GM03348 (cell line): ENCODE measurements at regions not wholly inside any gene's neighbourhood (a gene's known extent, or its start where the extent isn't known, plus 50 kb on each side); places are given as distances from the start of the nearest gene placed in this dataset.
"Not testable (repeated sequence)": the region's sequence is repeated elsewhere in the genome, so short reads cannot be mapped to it uniquely, and the experiment has no call there.

Source experiments
- DNase-seq: peaks from one replicate; pipeline ENCODE4 v3.0.0; 2012; ENCODE audit warnings: low spot score

GRCh38 chr14:82720431-82720830 lies 1186.8 kb upstream of the SEL1L start:
- DNase-seq = no peak

DNA sequence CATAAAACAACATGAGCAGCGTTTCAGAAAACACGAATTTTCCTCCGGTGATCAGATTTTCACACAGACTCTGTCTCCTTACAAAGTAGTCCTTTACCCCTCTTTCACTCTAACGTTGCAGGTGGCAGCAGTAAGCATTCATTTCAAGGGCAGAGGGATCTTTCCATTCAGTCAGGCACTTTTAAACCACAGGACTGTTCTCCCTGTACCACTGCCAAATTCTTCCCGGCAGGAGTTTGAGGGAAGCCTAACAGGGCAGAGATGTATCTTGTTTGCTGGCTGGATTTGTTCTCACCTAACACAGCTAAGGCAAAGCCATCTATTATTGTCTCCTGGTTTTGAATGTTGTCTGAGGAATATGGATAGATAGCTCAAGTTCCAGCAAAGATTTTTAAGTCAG lies 1187.3 kb upstream of the SEL1L start:
- no peak for DNase-seq

GRCh38 chr14:82724316-82724715 lies 1190.7 kb upstream of the SEL1L start:
- DNase-seq = no peak

GRCh38 chr14:82725213-82725612 lies 1191.6 kb upstream of the SEL1L start:
- DNase-seq = no peak

GRCh38 chr14:82731526-82731925 lies 1197.9 kb upstream of the SEL1L start:
- DNase-seq = no peak

DNA sequence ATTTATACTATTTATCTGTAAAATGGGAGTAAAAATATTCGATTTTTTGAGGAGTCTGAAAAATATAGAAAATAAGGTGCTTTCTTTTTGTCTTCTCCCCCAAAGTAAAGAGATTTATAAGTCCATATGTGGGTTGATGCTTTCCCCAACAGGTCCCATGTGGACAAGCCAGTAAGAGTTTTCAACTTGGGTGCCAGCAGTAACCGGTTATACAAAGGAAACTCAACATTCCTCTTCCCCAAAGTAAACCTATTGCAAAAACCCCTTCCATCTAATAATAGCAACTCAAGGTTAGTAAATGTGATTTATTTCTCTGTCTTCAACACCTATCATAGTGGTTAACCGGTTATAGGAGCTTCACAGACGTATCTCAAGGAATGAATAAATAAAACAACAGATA lies 1206.9 kb upstream of the SEL1L start:
- DNase-seq = no peak

GRCh38 chr14:82755476-82755875 lies 1221.8 kb upstream of the SEL1L start:
- no peak for DNase-seq

DNA sequence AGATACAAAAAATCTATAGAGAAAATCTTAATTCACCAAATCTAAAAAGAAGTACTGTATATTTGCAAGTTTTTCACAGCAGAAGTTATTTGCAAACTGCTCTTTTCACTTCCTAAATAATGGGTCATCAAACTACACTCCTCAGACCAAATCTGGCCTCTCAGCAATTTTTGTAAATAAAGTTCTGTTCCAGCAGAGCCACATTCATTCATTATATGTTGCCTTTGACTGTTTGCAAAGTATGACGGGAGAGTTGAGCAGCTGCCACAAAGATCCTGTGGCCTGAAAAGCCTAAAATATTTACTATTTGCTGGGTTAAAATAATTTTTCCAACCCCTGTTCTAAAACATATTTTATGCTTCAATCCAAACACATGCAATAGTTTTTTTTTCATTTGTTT lies 1222.3 kb upstream of the SEL1L start:
- no peak for DNase-seq

DNA sequence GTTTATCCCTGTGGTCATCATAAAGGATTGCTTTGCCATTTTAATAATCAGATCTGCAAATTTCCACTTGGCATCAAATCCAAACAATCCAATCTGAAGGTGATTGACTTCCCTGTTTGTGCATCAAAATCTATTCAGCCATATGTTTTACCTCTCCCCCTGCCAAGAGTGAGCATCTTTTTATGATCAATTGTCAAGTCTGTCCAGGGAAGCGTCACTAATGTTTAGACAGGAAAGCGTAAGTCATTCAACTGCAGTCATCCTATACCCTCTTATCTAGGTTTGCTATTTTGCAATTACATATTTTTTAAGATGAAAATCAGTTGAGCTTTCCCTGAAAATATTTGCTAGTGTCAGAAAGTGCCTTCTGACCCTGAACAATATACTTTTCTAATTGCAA lies 1224.1 kb upstream of the SEL1L start:
- no peak for DNase-seq

GRCh38 chr14:82759656-82760055 lies 1226.0 kb upstream of the SEL1L start:
- DNase-seq = no peak

GRCh38 chr14:82766123-82766522 lies 1232.5 kb upstream of the SEL1L start:
- DNase-seq = no peak

DNA sequence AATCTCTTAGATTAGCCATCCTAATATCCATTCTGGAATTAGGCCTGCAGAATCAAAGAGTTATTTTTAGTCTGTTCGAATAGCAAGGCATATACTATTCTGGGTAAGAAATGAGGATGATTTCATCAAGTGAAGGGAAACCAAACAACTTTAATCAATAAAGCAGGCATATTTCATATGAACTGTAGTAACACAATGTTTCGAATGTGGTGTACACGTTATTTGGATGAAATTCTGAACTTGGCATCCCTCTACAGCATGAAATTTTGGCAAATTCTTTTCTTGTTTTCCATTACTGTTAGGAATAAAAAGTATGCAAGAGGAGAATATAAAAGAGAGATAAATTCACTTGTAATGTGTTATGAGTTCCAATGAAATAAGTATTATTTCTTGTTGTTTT lies 1233.3 kb upstream of the SEL1L start:
- DNase-seq = no peak

DNA sequence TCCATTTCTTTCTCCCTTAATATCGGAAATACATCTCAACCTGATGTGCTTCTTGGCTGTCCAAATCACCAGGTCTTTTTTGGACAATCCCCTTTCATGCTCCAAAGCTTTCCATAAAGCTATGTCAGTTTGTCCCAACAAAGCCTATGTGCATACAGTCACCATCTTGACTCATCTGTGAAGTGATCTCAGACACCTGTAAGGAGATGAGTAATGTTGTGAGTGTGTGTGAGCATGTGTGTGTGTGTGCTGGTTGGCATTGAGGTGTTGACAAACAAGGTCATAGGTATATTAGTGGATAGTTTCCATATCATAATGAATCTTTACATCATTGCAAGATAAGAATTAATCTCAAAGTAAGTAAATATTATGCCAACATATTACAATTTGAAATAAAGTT lies 1243.3 kb upstream of the SEL1L start:
- DNase-seq = no peak

DNA sequence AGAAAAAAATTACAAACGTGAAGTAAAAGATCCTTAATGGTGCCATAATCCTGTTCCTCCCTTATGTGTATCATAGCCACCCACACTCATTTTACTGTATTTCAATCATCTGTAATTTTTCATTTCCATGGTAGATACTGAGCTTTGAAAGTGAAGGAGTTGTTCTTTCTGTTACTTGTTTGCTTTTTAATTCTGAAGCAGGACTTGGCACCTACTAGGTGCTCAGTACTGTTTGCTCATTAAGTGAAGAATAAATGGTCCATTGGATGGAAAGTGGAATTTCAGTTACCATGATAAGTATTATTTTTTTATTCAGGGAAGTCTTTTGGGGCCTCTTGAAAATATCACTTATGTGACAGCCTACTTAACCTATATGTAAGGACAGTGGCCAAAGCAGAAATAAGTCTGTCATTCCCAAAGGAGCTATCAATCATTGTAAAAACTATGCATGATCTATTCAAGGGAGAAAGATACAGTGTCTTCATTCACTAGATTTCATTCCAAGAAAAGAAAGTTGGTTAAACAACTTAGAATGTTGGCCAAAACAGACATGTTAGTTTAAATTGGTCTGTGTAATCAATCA lies 1244.4 kb upstream of the SEL1L start:
- DNase-seq = no peak

DNA sequence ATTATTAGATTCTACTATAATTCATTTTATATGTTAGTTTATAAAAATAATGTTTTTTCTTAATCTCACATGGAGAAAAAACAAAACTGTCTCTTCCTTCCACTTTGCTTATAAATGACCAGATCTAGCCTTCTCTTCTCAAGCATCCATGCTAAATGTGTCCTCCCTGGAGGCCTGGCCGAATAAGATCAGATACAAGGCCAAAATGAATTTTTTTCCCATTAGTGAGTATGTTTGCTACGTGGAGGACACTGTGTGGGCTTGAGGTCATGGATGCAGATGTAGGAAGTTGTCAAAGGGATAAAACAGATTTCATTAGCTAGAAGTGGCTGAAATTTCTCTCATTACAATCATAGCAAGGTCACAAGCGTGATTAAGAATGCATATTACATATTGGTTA lies 1244.9 kb upstream of the SEL1L start:
- no peak for DNase-seq

GRCh38 chr14:82779301-82779700 lies 1245.6 kb upstream of the SEL1L start:
- no peak for DNase-seq

DNA sequence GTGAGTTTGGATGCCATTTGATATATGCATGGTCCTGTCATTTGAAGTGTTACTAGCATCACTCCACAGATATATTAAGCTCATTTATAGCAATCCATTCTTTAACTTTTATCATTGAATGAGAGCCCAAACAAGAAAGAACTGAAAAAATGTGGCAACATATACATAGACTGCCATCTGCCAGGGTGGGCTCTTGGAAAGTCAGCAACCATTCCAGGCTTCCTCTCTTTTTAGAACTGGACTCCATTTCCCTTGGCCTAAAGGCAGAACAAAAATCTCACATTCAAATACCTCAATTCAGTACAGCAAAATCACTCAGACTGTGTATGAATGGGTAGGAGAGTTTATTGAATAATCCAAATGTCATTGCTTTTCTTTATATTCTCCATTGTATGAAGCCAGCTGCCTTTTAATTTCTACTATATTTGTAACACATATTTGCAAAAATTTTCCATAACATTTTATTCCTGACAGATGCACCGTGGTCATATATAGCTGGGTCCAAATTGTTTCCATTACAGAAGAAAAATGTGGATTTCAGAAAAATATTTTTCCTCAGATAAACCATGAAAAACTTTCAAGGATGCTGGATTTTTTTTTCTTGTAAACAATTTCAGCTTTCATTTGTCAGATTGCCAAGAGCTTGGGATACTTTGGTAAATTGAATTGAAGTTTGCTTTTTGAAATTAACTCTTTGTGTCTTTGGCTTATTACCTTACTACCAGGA lies 1252.3 kb upstream of the SEL1L start:
- no peak for DNase-seq

DNA sequence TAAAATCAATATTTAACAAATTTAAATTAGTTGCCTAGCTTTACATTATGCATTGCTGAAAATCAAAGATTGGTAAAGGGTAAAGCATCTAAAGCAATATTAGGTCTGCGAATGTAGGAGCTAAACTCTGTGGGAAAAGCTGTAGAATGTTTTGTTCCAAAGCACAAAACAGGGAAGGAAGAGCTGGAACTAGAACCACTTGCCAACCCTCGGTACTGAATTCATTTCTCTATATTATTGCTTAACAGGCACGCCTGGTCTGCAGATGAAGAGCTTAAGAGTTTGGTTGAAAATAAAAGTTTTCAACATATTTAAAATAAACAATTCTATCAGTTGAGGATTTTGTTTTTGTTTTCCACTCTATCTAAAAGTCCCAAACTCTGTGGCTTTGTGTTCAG lies 1252.8 kb upstream of the SEL1L start:
- DNase-seq = no peak

DNA sequence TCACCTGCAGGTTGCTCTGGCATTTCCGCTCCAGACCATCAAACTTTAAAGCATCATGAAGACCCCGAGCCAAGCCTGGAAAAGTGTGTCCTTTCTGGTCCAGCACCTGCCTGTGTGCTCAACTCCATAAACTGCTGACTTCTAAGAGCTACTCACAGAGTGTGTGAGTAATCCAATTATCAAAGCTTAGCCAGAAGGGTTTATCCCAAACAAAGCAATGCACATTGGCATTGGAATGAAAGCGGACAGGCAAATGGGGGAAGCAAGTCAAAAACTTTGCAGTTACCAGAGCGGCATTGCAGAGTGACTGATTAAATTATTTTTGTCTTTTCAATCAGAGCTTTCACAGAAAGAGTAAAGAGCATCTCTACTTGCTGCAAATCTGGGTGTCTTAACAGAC lies 1262.4 kb upstream of the SEL1L start:
- no peak for DNase-seq

GRCh38 chr14:82798276-82798675 lies 1264.6 kb upstream of the SEL1L start:
- DNase-seq = no peak

DNA sequence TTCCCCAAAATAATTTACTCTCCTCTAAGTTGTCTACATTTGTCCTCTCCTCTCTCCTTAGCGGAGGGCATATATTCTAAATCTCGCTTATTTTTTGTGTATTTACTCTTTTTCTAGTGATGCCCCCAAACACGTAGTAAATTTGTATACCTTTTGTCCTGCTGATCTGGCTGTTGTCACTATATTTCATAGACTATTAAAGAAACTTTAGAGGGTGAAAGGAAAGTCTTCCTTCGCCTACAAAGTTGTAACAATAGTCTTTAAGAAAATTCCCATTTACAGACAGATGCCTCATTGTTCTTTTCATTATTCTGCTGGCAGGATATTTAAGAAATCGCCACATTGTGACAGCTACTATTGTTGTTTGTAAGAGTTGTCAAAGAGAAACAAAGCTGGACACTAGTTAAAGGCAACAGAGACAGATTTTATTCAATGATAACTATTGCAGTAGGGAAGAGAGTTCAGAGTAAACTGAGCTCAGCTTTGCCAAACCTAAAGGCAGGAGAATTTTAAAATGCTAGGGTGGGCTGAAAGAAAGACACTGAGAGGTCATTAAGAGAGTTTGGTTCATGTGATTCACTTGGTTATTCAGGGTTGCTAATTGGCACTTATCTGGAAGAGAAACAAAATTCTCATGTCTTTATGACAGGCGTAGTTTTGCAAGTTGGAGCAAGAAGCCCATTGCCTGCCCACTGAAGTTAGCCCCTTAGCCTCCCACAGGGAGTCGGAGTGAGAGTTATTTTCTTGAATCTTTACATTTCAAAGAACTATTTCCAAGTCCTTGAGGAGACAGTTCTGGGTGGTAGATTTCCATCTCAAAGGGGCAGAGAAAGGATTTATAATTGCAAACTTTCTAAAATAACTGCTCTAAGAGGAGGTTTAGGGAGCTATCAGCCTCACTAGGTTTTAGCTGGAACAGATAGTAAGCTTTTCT lies 1272.5 kb upstream of the SEL1L start:
- no peak for DNase-seq

GRCh38 chr14:82811246-82811645 lies 1277.6 kb upstream of the SEL1L start:
- DNase-seq = no peak

- not testable (repeated sequence) for DNase-seq
These were observed 1280.7 kb upstream of the SEL1L start for GRCh38 chr14:82814339-82814738.
